ENCODE measurements at regions not wholly inside any gene's neighbourhood (a gene's known extent, or its start where the extent isn't known, plus 50 kb on each side); places are given as distances from the start of the nearest gene placed in this dataset.
"Not testable (repeated sequence)": the region's sequence is repeated elsewhere in the genome, so short reads cannot be mapped to it uniquely, and the experiment has no call there.

DNA sequence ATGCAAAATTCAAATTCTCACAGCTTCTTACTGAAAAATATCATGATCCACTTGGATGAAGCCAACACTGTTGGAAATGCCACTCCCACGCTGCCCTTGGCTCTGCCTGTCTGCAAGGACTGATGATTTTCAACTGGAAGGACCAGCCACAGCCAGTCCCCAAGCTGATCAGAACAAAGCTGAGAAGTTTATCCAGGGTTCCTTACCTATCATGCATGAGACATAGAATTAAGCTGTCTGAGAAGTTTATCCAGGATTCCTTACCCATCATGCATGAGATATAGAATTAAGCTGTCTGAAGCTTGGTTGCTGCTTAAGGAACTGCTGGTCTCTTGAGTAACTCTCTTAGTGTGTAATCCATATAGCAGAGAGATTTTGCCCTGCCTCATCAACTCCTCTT is 159.8 kb upstream of the TMEM260 start:
- in situ Hi-C loops (cut with MboI; ENCODE audit: low sequenced_read_pairs) = no loop called here

DNA sequence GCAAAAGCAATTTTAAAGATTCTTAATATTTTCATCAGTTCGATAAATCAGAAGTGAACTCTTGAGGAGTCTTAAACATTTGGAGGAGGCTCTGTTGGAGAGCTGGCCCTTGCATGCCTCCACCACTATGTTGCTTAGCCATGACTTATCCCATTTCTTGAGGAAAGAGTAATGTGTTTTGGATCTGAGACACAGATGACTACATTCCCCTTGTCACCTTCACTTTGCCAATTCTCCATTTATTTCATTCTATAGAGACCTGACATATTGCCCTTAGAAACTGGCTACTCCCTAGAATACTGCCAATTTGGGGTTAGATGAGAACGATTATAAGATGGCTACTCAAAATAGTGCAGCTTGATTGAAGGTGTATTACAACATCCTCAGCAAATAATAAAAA is 157.4 kb upstream of the TMEM260 start:
- in situ Hi-C loops (cut with MboI; ENCODE audit: low sequenced_read_pairs) = no loop called here

DNA sequence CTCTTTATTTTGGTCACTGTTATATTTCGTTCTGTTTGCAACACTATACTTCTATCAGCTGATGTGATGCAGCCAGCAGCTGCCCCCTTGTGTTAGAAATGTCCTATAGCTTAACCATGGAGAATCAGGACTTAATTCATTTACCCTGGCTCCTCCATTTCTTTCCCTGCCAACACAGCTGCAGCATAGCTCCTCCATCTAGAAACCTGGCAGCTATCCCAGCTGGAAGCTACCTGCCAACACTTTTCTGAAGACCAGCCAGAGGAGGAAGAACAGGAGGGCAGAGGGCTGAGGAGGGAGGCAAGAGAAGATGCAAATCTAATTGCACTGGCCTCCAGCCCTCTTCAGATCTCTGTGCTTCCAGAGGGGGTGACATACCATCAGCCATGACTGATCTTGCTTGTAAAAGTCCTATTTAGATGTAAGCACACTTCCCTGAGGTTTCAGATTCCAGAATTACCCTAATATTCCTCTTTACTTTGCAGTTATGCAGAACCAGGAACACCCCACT is 156.8 kb upstream of the TMEM260 start:
- in situ Hi-C loops (cut with MboI; ENCODE audit: low sequenced_read_pairs) = no loop called here

DNA sequence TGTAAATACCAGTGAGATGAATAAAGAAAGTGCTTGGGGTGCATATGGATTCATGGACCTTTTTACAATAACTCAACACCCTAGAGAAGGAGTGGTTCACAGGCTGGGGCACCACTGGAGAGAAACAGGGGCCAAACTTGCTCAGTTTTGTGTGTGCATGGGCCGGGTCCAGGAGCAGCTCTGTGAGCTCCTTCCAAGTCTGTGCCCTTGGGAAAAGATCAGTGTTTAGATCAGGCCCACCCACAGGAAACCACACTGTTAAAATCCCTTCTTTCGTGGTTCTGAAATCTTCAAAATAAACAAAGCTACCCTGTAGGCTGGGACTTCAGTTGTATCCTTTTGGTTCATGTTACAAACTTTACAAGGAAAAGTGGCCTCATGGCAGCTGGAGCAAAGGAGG is 156.1 kb upstream of the TMEM260 start:
- in situ Hi-C loops (cut with MboI; ENCODE audit: low sequenced_read_pairs) = no loop called here

DNA sequence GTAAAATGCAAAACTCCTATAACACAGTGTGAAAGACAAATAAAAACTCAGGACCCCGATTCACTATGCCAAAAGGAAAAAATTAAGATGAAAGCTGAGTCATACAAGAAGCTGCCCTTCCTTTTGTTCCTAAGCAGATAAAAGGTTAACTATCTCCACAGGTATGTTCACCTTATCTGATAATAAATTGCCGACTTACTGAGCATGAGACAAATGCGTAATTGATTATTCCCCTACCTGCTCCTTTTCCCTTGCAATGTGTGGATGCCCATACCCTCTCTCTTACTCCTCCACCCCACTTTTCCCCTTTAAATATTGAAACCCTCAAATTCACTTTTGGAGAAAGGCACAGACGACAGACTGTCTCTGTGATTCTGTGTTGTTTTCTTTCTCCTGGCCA is 148.6 kb upstream of the TMEM260 start:
- in situ Hi-C loops (cut with MboI; ENCODE audit: low sequenced_read_pairs) = no loop called here

DNA sequence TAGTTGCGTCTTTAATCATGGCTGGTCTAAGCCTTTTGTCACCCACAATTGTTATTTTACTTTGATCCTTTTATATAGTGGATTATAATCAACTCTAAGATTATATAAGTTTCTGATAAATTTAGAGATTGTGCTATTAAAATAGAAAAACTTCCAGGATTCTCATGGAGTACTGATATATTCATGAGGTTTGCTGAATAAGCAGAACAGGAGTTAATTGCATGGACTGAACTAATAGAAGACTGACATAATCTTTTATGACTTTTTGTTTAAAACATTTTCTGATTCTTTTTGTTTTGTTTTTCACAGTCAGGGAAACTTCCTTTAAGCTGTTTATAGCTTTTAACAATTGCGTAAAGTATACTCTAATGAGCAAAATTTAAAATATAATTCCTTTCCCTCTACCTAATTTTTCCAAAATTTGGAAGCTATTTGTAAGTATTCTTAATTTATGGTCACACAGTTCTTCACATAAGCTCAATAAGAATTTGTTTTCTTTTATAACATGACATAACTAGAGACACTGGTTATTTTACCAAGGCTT is 129.9 kb upstream of the TMEM260 start:
- in situ Hi-C loops (cut with MboI; ENCODE audit: low sequenced_read_pairs) = no loop called here

DNA sequence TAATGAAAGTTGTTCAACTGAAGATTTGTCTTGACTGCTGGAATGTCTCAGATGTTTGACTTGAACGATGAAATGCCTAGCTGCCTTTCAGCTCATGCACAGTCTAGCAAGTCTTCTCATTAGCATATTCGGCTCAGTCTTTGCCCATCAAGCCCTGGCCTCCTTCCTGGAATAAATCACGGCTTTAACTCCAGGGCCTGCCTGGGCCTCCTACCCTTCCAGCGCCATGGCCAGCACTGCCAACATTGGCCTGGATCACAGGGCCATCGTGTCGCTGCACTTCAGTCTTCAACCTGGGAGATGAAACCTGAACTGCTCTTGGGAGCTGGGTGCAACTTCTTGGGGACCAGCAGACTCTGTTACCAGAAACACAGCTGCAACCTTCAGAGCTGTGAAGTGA is 126.7 kb upstream of the TMEM260 start:
- in situ Hi-C loops (cut with MboI; ENCODE audit: low sequenced_read_pairs) = no loop called here

DNA sequence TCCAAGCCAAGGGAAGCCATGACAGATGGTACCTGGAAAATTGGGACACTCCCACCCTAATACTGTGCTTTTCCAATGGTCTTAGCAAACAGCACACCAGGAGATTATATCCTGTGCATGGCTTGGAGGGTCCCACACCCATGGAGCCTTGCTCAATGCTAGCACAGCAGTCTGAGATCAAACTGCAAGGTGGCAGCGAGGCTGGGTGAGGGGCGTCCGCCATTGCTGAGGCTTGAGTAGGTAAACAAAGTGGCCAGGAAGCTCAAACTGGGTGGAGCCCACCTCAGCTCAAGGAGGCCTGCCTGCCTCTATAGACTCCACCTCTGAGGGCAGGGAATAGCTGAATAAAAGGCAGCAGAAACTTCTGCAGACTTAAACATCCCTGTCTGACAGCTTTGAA is 124.9 kb upstream of the TMEM260 start:
- in situ Hi-C loops (cut with MboI; ENCODE audit: low sequenced_read_pairs) = not testable (repeated sequence)

DNA sequence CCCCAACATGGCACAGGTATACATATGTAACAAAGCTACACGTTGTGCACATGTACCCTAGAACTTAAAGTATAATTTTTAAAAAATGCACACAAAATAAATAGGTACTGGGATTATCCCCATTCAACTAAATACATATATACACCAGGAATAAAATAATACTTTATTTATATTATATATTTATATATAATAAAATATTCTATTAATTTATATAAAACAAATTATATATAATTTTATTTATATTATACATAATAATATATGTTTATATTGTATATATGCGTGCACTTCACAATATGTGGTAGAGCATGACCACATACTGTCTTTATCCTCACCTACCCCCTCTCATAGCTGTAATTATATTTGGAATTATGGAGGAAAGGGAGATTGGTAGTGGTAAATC is 119.1 kb upstream of the TMEM260 start:
- in situ Hi-C loops (cut with MboI; ENCODE audit: low sequenced_read_pairs) = no loop called here

DNA sequence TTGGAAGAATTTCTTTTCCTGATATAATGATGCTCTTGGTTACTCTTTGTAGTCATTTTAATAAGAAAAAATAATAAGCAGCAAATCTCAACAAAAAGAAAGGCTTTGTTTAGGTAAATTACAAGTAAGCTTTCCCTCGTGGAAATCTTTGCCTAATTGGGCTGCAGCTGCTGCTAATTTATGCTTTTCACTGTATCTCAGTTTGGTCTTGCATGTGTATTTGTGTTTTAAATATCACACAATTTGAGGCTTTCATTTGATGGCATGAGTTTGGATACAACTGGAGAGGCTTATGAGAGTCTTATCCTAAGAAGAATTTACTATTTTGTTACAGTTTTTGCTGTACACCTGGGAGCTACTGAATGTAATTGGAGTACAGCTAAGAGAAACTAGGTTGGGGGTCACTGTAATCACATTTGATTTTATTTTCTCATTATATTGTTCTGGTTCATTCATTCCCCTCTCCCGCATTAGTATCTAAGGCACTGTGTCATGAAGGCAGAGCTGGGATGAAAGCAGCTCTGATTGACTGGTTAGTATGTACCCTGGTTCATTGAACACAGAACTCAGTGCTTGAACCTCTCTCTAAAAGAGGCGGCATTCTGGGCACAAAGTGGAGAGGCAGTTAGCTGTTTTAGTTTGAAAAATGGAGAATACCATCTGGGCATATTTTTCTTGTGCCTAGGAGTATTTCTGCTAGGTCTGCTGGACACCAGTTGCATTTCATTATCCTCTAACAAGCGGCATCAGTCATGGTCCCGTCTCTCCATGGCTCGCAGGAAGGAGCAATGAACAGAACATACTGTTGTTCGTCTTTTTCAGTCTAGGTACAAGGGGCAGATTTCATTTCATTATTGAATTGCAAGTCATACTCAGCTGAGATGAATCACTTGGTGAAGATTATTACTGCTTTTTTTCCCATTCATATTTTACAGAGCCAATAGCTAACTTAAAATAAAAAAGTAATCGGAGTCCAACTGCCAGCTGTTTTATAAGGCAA is 118.0 kb upstream of the TMEM260 start:
- in situ Hi-C loops (cut with MboI; ENCODE audit: low sequenced_read_pairs) = no loop called here

DNA sequence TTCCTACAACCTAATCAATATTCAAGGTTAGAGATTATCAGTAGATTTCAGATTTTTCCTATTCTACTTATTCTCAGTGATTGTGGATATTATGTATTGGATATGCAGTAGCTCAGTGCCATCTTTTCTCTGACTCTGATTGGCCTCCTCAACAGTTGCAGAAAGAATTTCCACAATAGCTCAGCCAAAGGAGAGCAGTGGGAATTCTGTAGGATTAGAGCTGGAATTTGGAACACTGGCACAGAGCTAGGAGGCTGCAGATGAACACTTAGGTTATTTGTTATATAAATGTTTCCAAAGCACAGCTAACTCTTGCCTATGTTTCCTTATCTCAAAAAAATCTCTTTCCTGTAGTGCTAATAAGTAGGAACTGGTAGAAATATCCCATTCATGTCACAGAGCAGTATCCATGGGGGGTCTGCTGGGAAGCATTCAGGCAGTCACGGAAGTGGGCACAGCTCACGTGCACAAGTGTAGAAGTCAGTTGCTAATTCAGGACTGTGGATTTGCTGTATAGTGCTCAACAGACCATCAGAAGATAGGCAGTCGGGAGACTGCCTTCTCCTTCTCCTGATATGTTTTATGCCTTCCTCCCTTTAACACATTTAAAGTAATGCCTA is 116.2 kb upstream of the TMEM260 start:
- in situ Hi-C loops (cut with MboI; ENCODE audit: low sequenced_read_pairs) = no loop called here

DNA sequence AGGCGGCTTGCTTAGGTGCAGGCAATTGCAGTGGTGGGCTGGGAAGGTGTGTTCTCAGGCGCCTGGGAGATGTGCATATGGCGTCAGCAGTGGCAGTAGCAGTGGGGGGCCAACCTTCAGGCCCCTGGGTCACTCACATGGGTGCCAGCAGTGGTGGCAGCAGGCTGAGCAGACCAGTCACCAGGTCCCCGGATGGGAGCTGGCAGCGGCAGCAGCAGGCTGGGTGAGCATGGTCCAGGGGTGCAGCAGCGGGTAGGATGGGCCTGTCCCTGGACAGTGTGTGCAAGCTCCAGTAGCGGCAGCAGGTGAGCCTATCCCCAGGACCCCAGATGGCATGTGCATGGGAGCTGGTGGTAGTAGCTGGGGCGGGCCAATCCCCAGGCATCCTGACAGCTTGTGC is 108.5 kb upstream of the TMEM260 start:
- in situ Hi-C loops (cut with MboI; ENCODE audit: low sequenced_read_pairs) = no loop called here

DNA sequence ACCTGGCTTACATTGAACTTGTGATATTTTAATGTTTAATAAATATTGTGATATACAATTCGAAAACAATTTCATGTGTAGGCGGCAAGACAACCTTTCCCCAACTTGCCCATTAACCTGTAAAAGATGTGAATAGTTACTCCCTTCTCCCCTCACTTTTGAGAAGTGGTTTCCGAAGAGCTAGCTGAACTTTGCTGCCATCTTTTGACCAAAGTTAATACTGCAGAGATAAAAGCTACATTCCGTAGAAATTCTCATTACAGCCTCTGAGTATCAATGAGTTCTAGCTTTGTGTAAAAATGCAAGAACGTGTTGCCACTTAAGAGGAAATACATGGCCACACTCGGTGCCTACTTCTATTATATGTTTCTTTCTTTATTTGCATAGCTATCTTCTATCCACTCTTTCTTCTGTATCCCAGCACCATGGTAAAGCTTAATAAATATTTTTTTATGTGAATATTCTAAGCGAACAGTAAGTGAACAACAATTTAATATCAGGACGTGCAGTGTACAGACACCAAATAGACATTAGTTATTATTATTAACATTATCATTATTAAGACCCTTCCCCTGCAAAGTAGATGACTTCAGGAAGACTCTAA is 105.1 kb upstream of the TMEM260 start:
- in situ Hi-C loops (cut with MboI; ENCODE audit: low sequenced_read_pairs) = loop anchor here (25.0 kb wide), 1 partner anchor 838 kb away; no protein-coding TSS in a partner anchor

DNA sequence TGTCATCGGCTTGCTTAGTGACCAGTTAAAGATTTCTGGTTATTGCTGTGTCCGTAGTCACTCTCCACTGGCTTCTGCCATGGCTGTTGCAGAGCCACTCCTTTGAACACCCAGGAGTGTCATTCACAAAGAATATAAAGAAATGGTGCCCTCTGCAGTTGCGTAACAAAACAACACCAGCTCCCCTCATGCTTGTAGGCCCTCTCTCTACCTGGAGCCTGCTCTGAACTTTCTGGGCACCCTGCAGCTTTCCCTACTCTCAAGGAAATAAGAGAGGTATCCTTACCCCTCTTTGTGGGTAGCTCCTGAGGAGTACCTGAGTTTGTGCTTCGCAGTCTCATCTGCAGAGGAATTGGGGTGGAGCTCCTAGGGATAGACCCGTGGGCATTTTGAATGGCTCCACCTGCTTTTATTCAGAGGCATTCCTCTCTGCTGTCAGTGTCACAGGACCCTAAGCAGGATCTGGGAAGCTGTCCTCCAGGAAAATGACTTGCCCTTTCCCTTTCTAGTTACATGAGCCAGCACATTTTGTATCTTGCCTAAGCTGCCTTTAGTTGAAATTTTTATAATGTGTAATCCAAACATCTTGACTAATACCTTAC is 97.2 kb upstream of the TMEM260 start:
- in situ Hi-C loops (cut with MboI; ENCODE audit: low sequenced_read_pairs) = loop anchor here (25.0 kb wide), 1 partner anchor 830 kb away; no protein-coding TSS in a partner anchor

DNA sequence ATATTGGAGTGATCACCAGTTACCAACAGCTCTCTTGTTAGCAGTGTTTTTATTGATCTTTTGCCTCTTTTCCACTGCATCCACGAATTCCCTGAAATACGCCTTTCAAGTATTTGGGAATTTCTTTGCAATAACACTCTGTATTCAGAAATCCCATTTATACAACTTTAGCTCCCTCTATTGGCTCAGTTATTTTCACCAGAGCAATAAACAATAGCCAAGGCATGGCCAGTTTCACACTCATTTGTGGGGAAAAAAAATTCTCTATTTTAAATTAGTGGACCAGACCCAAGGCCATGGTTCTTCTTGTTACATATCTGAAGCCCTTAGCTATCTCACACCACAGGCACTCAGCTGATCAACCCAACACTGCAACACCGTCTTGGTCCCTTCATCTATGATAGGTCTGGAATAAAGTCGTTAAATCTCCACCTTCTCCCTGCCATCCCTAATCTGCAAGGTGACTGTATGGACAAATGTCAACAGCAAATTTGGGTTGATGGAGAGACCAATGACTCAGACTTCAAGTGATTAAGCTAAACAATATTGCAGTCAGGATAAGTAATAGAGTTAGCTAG is 92.4 kb upstream of the TMEM260 start:
- in situ Hi-C loops (cut with MboI; ENCODE audit: low sequenced_read_pairs) = loop anchor here (25.0 kb wide), 1 partner anchor 825 kb away; no protein-coding TSS in a partner anchor

DNA sequence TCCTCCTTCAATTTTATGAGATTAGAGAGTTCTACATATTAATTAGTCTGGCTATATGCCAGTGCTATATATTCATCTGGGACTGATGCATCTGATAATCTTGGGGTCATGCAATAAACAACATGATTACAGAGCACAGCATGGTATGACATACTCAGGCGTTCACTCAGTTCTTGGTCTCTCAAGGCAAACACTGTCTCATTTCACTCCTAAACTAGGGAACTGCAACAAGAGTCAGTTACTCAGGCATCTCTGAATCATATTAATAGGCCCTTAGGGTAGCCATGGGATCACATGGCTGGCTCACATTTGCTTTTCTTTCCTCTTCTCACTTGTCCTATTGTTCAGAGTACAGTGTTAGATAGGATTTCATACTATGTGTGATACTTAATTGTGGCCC is 91.8 kb upstream of the TMEM260 start:
- in situ Hi-C loops (cut with MboI; ENCODE audit: low sequenced_read_pairs) = loop anchor here (25.0 kb wide), 1 partner anchor 825 kb away; no protein-coding TSS in a partner anchor

DNA sequence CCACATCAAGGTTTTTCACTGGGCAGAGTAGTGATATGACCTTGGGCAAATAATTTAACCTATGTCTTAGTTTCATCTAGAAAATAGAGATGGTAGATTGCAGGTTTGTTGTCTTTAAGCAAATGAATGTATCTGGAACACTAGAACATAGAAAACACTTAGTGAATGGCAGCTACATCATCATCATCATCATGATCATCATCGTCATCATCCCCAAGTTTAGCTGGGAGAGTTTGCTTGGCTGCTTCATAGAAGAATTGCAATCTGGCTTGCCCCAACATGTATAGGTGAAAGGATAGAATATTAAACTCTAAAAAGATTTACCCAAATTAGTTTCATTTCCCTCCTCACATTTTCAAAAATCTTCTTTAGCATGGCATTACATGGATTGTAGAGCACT is 91.3 kb upstream of the TMEM260 start:
- in situ Hi-C loops (cut with MboI; ENCODE audit: low sequenced_read_pairs) = loop anchor here (25.0 kb wide), 1 partner anchor 824 kb away; no protein-coding TSS in a partner anchor

DNA sequence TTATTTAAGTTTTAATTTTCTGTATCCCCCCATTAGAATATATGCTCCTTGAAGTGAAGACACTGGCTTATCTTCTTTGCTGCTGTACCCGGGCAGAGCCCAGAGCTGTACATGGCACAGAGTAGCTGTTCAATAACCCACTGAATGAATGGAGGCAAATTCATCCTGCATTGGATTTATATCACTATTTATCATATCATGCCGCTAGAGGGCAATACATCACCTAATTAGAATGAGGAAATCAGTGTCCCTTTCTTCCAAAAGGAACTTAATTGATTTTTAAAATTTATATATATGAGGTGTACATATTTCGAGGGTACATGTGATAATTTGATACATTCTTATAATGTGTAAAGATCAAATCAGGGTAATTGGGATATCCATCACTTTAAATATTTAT is 89.2 kb upstream of the TMEM260 start:
- in situ Hi-C loops (cut with MboI; ENCODE audit: low sequenced_read_pairs) = loop anchor here (25.0 kb wide), 1 partner anchor 822 kb away; no protein-coding TSS in a partner anchor

DNA sequence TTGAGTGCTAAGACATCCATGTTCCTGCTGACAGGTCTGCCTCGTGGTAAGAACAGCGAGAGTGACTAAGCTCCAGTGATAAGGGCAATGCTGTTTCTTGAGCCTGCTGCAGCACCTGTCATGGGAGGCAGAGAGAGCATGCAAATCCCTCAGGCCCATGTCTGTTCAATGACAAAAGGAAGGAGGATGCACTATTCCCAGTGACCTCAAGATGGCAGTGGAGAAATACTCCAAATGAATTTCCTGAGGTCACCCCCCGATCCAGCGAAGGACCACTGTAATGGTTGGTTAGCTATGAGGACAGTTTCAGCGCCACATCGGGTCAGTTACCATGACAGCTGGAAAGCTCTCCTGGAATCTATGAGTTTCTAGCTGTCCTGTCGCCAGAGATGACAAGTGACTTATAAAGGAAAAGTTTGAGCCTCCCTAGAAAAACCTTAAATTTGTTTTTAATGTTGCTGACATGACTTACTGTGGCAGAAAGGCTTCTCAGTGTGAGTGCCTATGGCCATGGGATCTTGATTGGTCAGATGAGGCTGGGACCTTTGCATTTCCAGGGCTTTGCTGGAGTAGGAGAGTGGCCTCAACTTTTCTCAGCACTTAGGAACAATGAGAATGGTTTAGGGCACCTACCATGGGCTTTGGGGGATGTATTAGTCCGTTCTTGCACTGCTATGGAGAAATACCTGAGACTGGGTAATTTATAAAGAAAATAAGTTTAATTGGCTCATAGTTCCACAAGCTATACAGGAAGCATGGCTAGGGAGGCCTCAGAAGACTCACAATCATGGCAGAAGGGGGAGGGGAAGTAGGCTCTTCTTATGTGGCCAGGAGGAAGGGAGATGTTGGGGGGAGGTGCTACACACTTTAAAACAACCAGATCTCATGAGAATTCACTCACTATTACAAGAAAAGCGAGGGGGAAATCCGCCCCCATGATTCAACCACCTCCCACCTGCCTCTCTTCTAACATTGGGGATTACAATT is 88.0 kb upstream of the TMEM260 start:
- in situ Hi-C loops (cut with MboI; ENCODE audit: low sequenced_read_pairs) = loop anchor here (25.0 kb wide), 1 partner anchor 821 kb away; no protein-coding TSS in a partner anchor

All from HL-60/S4 treated with retinoic acid at 250 ng/mL for 4 days and 3 days (cell line).